ENCODE measurements at regions not wholly inside any gene's neighbourhood (a gene's known extent, or its start where the extent isn't known, plus 50 kb on each side); places are given as distances from the start of the nearest gene placed in this dataset.

GRCh38 chr4:74618166-74618565 is 173.2 kb downstream of the AREG start:
- DNase-seq: no peak

- DNase-seq: no peak
Observed at GRCh38 chr4:74618659-74619058, 173.7 kb downstream of the AREG start.

GRCh38 chr4:74619931-74620702 is 174.2 kb downstream of the BTC start:
- DNase-seq: no peak

GRCh38 chr4:74621616-74622015 is 172.7 kb downstream of the BTC start:
- DNase-seq: no peak

GRCh38 chr4:74623041-74623440 is 171.3 kb downstream of the BTC start:
- peak; percentile 3 for DNase-seq

- DNase-seq: peak; percentile 63
Observed at GRCh38 chr4:74624351-74625151, 169.8 kb downstream of the BTC start.

- no peak for DNase-seq
Observed at GRCh38 chr4:74625981-74626380, 168.3 kb downstream of the BTC start.

GRCh38 chr4:74627093-74627492 is 167.2 kb downstream of the BTC start:
- no peak for DNase-seq

GRCh38 chr4:74627504-74627903 is 166.8 kb downstream of the BTC start:
- DNase-seq: no peak

- peak; percentile 5 for DNase-seq
Observed at GRCh38 chr4:74628852-74629620, 165.3 kb downstream of the BTC start.

- no peak for DNase-seq
Observed at GRCh38 chr4:74630551-74630950, 163.8 kb downstream of the BTC start.

- no peak for DNase-seq
Observed at GRCh38 chr4:74631338-74631737, 163.0 kb downstream of the BTC start.

- DNase-seq: no peak
Observed at GRCh38 chr4:74631988-74632387, 162.3 kb downstream of the BTC start.

- peak; percentile 93 for DNase-seq
Observed at GRCh38 chr4:74632634-74633033, 161.7 kb downstream of the BTC start.

- no peak for DNase-seq
Observed at GRCh38 chr4:74635074-74635473, 159.2 kb downstream of the BTC start.

- DNase-seq: no peak
Observed at GRCh38 chr4:74635490-74636123, 158.7 kb downstream of the BTC start.

GRCh38 chr4:74638001-74638400 is 156.3 kb downstream of the BTC start:
- DNase-seq: no peak

GRCh38 chr4:74638689-74639088 is 155.6 kb downstream of the BTC start:
- DNase-seq: no peak

GRCh38 chr4:74640111-74640903 is 154.0 kb downstream of the BTC start:
- DNase-seq: no peak

GRCh38 chr4:74642006-74642405 is 152.3 kb downstream of the BTC start:
- no peak for DNase-seq

- no peak for DNase-seq
Observed at GRCh38 chr4:74649193-74649592, 145.1 kb downstream of the BTC start.

GRCh38 chr4:74651198-74651597 is 143.1 kb downstream of the BTC start:
- DNase-seq: no peak

All from GF-D8 (cell line).